Stomach smooth muscle (tissue), 2 donors: ENCODE measurements at regions not wholly inside any gene's neighbourhood (a gene's known extent, or its start where the extent isn't known, plus 50 kb on each side); places are given as distances from the start of the nearest gene placed in this dataset.

ENCODE experiments used
- H3K27ac ChIP-seq: one replicate; pipeline ENCODE4 v1.7.0; 2013; ENCODE audit warnings: mild to moderate bottlenecking, low read length, inconsistent platforms
- H3K27me3 ChIP-seq, 2 donors: one replicate each; pipeline ENCODE4 v1.7.0; 2013; ENCODE audit warnings: low read length in 2 of 2; ENCODE audit not compliant: insufficient read depth in 2 of 2, control insufficient read depth in 1 of 2
- H3K36me3 ChIP-seq, 2 donors: one replicate each; pipeline ENCODE4 v1.7.0; 2013; ENCODE audit warnings: low read length in 2 of 2; ENCODE audit not compliant: control insufficient read depth in 2 of 2, insufficient read depth in 2 of 2
- H3K4me1 ChIP-seq: one replicate; pipeline ENCODE4 v1.7.0; 2013; ENCODE audit warnings: low read length; ENCODE audit not compliant: control insufficient read depth, insufficient read depth
- H3K4me3 ChIP-seq, 2 donors: one replicate each; pipeline ENCODE4 v1.7.0; 2013; ENCODE audit warnings: low read length in 2 of 2
- H3K9ac ChIP-seq, 2 donors: one replicate each; pipeline ENCODE4 v1.7.0; 2013; ENCODE audit warnings: low read length in 2 of 2, mild to moderate bottlenecking in 1 of 2
- H3K9me3 ChIP-seq, 2 donors: one replicate each; pipeline ENCODE4 v1.7.0; 2013; ENCODE audit warnings: low read length in 2 of 2; ENCODE audit not compliant: control insufficient read depth in 2 of 2
- donor health status: healthy.
- donor health status: Pancreatic carcinoma.

DNA sequence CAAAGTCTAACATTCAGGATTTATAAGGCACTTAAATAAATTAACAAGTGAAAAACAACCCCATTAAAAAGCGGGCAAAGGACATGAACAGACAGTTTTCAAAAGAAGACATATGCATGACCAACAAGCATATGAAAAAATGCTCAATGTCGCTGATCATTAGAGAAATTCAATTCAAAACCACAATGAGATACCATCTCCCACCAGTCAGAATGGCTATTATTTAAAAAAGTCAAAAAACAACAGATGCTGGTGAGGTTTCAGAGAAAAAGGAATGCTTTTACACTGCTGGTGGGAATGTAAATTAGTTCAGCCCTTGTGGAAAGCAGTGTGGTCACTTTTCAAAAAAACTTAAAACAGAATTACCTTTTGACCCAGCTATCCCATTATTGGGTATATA, 60.7 kb upstream of the BDKRB2 start:
- Histone ChIP-seq H3K4me3 (no peak overlapping the region), H3K27me3 (peaks cover 0 to 2% of the 10 kb centered on the region in 2 donors), H3K9ac (no peak overlapping the region), H3K4me1 (peaks cover 4% of the 10 kb centered on the region), H3K27ac (no peak overlapping the region), H3K9me3 (no peaks in the 10 kb centered on the region), H3K36me3 (no peaks in the 10 kb centered on the region)

DNA sequence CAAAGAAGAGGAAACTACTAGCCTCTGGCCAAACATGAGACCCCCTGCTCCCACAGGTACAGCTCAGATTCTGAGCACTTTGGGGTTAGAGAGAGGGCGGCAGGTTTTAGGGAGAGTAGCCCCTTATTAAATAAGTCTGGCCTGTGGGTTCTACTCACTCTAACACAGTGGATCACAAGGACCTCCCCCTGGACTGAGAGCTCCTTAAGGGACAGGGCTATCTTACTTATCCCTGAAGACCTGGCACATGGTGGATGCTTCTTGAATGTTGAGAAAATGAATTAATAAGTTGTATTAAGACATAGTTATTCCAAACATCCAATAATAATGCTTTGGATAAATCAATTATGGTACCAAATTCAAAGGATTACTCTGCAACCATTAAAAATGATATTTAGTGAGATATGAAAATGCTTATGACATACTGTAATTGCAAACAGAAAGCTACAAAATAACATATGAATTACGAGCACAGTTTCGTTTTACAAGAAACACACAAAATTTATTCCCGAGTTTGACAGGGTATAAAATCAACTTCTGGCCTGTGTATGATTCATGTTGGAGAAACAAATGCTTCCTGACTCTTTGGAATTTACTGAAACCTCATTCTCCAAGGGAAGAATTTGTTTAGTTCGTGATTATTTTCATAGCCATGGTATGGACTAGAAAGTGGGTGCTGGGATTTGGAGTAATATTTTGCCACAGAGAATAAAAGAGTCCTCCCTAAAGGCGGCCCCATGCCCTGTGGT, 59.3 kb upstream of the BDKRB2 start:
- Histone ChIP-seq H3K9ac (no peak overlapping the region), H3K27me3 (peaks cover 0 to 2% of the 10 kb centered on the region in 2 donors), H3K4me1 (peaks cover 4% of the 10 kb centered on the region), H3K36me3 (no peaks in the 10 kb centered on the region), H3K9me3 (no peaks in the 10 kb centered on the region), H3K4me3 (no peak overlapping the region), H3K27ac (peak overlapping the region; percentile 33)

DNA sequence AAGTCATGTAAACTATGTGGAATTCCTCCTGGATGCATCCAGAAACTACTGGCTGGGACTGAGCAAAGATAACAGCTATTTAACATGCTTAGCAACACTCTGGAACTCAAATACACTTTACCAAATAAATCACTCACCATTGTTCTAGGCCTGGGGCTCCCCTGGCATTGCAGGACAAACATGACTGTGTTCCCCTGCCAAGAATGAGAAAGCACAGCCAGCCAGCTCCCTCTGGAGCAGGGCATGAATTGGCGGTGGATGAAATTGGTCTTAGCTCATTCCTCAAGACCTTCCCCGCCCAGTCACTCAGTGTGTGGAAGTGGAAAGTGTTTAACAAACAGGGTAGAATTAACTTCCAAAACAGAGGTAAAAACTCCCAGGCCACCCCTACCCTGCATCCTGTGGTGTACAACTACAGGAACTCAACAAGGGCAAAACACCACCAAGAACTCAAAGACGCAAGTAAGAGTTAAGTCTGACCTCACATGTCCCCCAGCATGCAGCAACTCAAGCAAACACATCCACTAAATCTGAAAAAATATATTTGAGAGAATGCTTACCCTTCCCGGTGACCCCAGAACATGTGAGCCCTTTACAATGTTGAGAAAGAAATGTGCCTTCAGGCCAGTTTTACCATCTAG, 58.4 kb upstream of the BDKRB2 start:
- no peaks in the 10 kb centered on the region for H3K36me3 ChIP-seq
- H3K9ac ChIP-seq, result no peak overlapping the region
- H3K4me1 ChIP-seq, result peaks cover 4% of the 10 kb centered on the region
- peaks cover 0 to 2% of the 10 kb centered on the region in 2 donors for H3K27me3 ChIP-seq
- H3K4me3 ChIP-seq, result no peak overlapping the region
- H3K27ac ChIP-seq, result peak overlapping the region; percentile 33
- H3K9me3 ChIP-seq, result no peaks in the 10 kb centered on the region

DNA sequence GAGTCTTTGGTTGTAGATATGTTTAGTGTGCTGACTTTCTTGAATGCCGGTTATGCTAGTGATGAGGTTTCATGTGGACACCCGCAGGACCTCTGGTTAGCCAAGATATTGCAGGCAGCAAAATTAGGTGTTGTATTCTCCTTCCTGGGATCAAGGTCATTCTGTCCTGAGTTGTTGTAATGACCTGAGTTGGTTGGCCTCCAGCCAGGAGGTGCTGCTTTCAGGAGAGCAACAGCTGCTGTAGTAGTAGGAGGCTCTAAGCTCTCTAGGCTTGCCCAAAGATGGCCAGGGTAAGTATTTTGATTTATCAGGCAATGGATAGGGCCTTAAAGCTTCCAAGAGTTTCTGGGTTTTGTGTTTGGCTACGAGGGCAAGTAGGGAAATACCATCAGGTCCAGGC, 56.0 kb upstream of the BDKRB2 start:
- H3K27me3 ChIP-seq, result peaks cover 0 to 2% of the 10 kb centered on the region in 2 donors
- no peak overlapping the region for H3K27ac ChIP-seq
- H3K4me3 ChIP-seq, result no peak overlapping the region
- peaks cover 4% of the 10 kb centered on the region for H3K4me1 ChIP-seq
- H3K36me3 ChIP-seq, result no peaks in the 10 kb centered on the region
- no peak overlapping the region for H3K9ac ChIP-seq
- H3K9me3 ChIP-seq, result no peaks in the 10 kb centered on the region

DNA sequence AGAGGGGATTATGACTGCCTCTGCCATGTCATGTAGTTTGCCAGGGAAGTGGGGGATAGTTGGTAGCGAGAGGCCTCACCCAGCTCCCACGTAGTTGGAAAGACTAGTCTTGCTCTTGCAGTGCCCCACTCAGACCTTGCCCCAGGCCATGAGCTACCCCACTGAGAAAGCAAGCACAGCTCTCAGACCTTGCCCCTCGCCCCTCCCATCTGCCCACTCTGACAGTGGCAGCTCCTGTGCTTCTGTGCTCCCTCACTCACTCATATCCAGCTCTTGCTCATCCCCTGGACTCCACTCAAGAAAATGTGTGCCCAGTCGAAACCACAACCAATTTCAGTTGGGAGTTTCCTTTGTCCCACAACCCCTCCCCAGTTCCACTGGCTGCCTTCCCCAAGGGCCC, 55.5 kb upstream of the BDKRB2 start:
- Histone ChIP-seq H3K9me3 (no peaks in the 10 kb centered on the region), H3K27me3 (peaks cover 0 to 2% of the 10 kb centered on the region in 2 donors), H3K9ac (no peak overlapping the region), H3K4me3 (no peak overlapping the region), H3K27ac (no peak overlapping the region), H3K36me3 (no peaks in the 10 kb centered on the region), H3K4me1 (peaks cover 4% of the 10 kb centered on the region)

DNA sequence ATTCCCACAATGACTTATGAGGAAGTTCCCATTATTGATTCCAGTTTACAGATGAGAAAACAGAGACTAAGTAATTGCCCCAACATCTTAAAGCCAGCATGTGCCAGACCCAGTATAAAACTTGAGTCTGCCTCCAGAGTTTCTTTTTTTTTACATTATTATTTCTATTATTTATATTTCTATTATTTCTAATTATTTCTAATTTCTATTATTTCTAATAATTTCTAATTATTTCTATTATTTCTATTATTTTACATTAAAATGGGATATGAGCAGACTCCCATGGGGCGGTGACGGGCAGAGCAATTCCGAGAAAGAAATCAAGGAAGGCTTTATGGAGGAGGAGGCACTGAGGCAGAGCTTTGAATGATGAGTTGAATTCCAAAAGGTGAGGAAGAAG, 54.4 kb upstream of the BDKRB2 start:
- Histone ChIP-seq H3K4me3 (no peak overlapping the region), H3K27me3 (peaks cover 0 to 2% of the 10 kb centered on the region in 2 donors), H3K4me1 (peaks cover 4% of the 10 kb centered on the region), H3K9ac (no peak overlapping the region), H3K9me3 (no peaks in the 10 kb centered on the region), H3K36me3 (no peaks in the 10 kb centered on the region), H3K27ac (no peak overlapping the region)

DNA sequence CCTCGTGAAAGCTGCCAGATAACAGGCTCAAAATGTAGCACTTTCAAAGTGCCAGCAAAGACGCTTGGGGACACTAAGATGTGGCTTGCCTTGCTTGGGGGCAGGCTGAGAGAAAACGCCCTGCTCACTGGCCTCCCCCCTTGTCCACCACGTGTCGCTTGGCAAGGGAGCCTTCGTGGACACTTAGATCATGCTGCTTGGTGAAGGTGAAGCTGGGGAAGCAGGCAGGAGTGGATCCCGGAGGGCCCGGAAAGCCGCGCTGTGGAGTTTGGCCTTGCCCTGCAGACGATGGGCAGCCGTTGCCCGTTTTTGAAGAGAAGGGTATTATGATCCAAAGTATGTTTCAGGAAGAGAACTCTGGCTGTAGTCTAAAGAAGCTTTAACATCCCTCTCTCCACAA, 53.4 kb upstream of the BDKRB2 start:
- peaks cover 0 to 2% of the 10 kb centered on the region in 2 donors for H3K27me3 ChIP-seq
- H3K4me3 ChIP-seq, result no peak overlapping the region
- peaks cover 2% of the 10 kb centered on the region for H3K4me1 ChIP-seq
- H3K36me3 ChIP-seq, result no peaks in the 10 kb centered on the region
- no peaks in the 10 kb centered on the region for H3K9me3 ChIP-seq
- no peak overlapping the region for H3K27ac ChIP-seq
- H3K9ac ChIP-seq, result no peak overlapping the region

DNA sequence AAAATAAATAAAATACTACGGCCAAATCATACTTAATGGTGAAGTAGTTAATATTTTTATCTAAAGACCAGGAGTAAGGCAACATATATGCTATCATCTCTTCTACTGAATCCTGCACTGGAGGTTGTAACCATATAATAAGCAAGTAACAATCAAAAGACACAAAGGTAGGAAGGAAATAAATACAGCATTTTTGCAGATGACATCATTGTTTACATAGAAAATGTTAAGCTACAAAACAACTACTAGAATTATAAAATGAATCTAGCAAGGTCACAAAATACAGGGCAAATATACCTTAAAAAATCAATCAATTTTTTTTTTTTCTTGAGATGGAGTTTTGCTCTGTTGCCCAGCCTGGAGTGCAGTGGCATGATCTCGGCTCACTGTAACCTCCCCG, 51.6 kb upstream of the BDKRB2 start:
- H3K4me1 ChIP-seq, result no peaks in the 10 kb centered on the region
- H3K27me3 ChIP-seq, result peaks cover 0 to 2% of the 10 kb centered on the region in 2 donors
- no peak overlapping the region for H3K27ac ChIP-seq
- H3K9me3 ChIP-seq, result no peaks in the 10 kb centered on the region
- H3K9ac ChIP-seq, result no peak overlapping the region
- H3K4me3 ChIP-seq, result no peak overlapping the region
- no peaks in the 10 kb centered on the region for H3K36me3 ChIP-seq
